H9 (cell line): ENCODE measurements at regions not wholly inside any gene's neighbourhood (a gene's known extent, or its start where the extent isn't known, plus 50 kb on each side); places are given as distances from the start of the nearest gene placed in this dataset.

ENCODE experiments used
- DNase-seq: peaks from one replicate; pipeline ENCODE4 v3.0.0-alpha.2; 2017
- H2AFZ ChIP-seq: one replicate; pipeline ENCODE4 v1.6.1; 2013; ENCODE audit warnings: mild to moderate bottlenecking, low read length, control low read depth, moderate library complexity
- H2AK5ac ChIP-seq: 2 replicates; pipeline ENCODE4 v1.6.1; 2013; ENCODE audit warnings: low read length, control low read depth, mixed read lengths; ENCODE audit not compliant: insufficient read length
- H2BK120ac ChIP-seq: one replicate; pipeline ENCODE4 v1.6.1; 2013; ENCODE audit warnings: low read depth, mild to moderate bottlenecking, low read length, control low read depth, inconsistent platforms; ENCODE audit not compliant: poor library complexity, severe bottlenecking
- H2BK12ac ChIP-seq: 2 replicates; pipeline ENCODE4 v1.6.1; 2013; ENCODE audit warnings: low read length, control low read depth, mixed read lengths, low read depth; ENCODE audit not compliant: insufficient read length
- H2BK15ac ChIP-seq: 2 replicates; pipeline ENCODE4 v1.6.1; 2013; ENCODE audit warnings: low read depth, low read length, control low read depth
- H2BK20ac ChIP-seq: one replicate; pipeline ENCODE4 v1.6.1; 2013; ENCODE audit warnings: low read depth, mild to moderate bottlenecking, low read length, control low read depth, inconsistent platforms; ENCODE audit not compliant: poor library complexity, severe bottlenecking
- H2BK5ac ChIP-seq: 2 replicates; pipeline ENCODE4 v1.6.1; 2013; ENCODE audit warnings: low read length, control low read depth, mixed read lengths; ENCODE audit not compliant: insufficient read length
- H3K14ac ChIP-seq: 2 replicates; pipeline ENCODE4 v1.6.1; 2013; ENCODE audit warnings: low read length, control low read depth; ENCODE audit not compliant: insufficient read depth
- H3K18ac ChIP-seq: 2 replicates; pipeline ENCODE4 v1.6.1; 2013; ENCODE audit warnings: low read depth, mild to moderate bottlenecking, mixed read lengths, low read length, control low read depth; ENCODE audit not compliant: insufficient read length
- H3K23ac ChIP-seq: 2 replicates; pipeline ENCODE4 v1.6.1; 2013; ENCODE audit warnings: low read length, control low read depth, mixed read lengths, low read depth; ENCODE audit not compliant: insufficient read length
- H3K23me2 ChIP-seq: 2 replicates; pipeline ENCODE4 v1.6.1; 2013; ENCODE audit warnings: low read depth, mild to moderate bottlenecking, mixed read lengths, low read length, control low read depth; ENCODE audit not compliant: insufficient read length, poor library complexity, severe bottlenecking
- H3K27ac ChIP-seq: 2 replicates; pipeline ENCODE4 v1.5.1; 2013; ENCODE audit warnings: low read length, control low read depth, mixed read lengths, low read depth; ENCODE audit not compliant: insufficient read length
- H3K27me3 ChIP-seq: 2 replicates; pipeline ENCODE4 v1.6.1; 2013; ENCODE audit warnings: low read length, control low read depth, inconsistent platforms; ENCODE audit not compliant: insufficient read depth
- H3K4ac ChIP-seq: 2 replicates; pipeline ENCODE4 v1.6.1; 2013; ENCODE audit warnings: low read depth, mild to moderate bottlenecking, control low read depth, inconsistent platforms, low read length, moderate library complexity
- H3K4me1 ChIP-seq: 2 replicates; pipeline ENCODE4 v1.6.1; 2013; ENCODE audit warnings: low read length, control low read depth, inconsistent platforms; ENCODE audit not compliant: insufficient read depth
- H3K4me2 ChIP-seq: 2 replicates; pipeline ENCODE4 v1.6.1; 2013; ENCODE audit warnings: low read length, control low read depth, mixed read lengths; ENCODE audit not compliant: insufficient read length, insufficient read depth
- H3K56ac ChIP-seq: 2 replicates; pipeline ENCODE4 v1.6.1; 2013; ENCODE audit warnings: low read depth, mild to moderate bottlenecking, mixed read lengths, low read length, control low read depth; ENCODE audit not compliant: insufficient read length
- H3K79me1 ChIP-seq: 2 replicates; pipeline ENCODE4 v1.6.1; 2013; ENCODE audit warnings: low read depth, mild to moderate bottlenecking, moderate library complexity, low read length, control low read depth, inconsistent platforms; ENCODE audit not compliant: insufficient read depth, poor library complexity, severe bottlenecking
- H3K79me2 ChIP-seq: 2 replicates; pipeline ENCODE4 v1.6.1; 2013; ENCODE audit warnings: low read length, control low read depth, inconsistent platforms; ENCODE audit not compliant: insufficient read depth
- H3K9ac ChIP-seq: 2 replicates; pipeline ENCODE4 v1.6.1; 2013; ENCODE audit warnings: low read length, control low read depth, mixed read lengths; ENCODE audit not compliant: insufficient read length; ENCODE audit errors: extremely low read depth
- H3K9me3 ChIP-seq: one replicate; pipeline ENCODE4 v1.6.1; 2013; ENCODE audit warnings: low read depth, low read length, inconsistent platforms; ENCODE audit not compliant: control insufficient read depth
- H3T11ph ChIP-seq: one replicate; pipeline ENCODE4 v1.6.1; 2013; ENCODE audit warnings: mild to moderate bottlenecking, low read length, control low read depth, inconsistent platforms
- H4K20me1 ChIP-seq: one replicate; pipeline ENCODE4 v1.6.1; 2013; ENCODE audit not compliant: control insufficient read depth, insufficient read length, insufficient read depth
- H4K5ac ChIP-seq: 2 replicates; pipeline ENCODE4 v1.6.1; 2013; ENCODE audit warnings: low read depth, mild to moderate bottlenecking, mixed read lengths, low read length, control low read depth; ENCODE audit not compliant: insufficient read length
- H4K8ac ChIP-seq: replicated peaks from 2 replicates; pipeline ENCODE4 v1.6.1; 2013; ENCODE audit warnings: low read length, control low read depth, mixed read lengths, low read depth; ENCODE audit not compliant: insufficient read length
- H4K91ac ChIP-seq: 2 replicates; pipeline ENCODE4 v1.6.1; 2013; ENCODE audit warnings: low read depth, mild to moderate bottlenecking, moderate library complexity, mixed read lengths, low read length, control low read depth; ENCODE audit not compliant: insufficient read length
- H3K27ac Mint-ChIP-seq, 3 experiments: 2 replicates in 2 of 3; 3 replicates in 1 of 3; pipeline ENCODE4 v1.8.0; 2020 to 2021; ENCODE audit warnings: mixed read lengths in 3 of 3, mild to moderate bottlenecking in 1 of 3, moderate library complexity in 1 of 3
- H3K27me3 Mint-ChIP-seq: 2 replicates; pipeline ENCODE4 v1.8.0; 2021; ENCODE audit warnings: low read depth, mild to moderate bottlenecking, moderate library complexity, mixed read lengths
- H3K36me3 Mint-ChIP-seq, 3 experiments: 2 replicates in 2 of 3; 3 replicates in 1 of 3; pipeline ENCODE4 v1.8.0; 2020 to 2021; ENCODE audit warnings: low read depth in 3 of 3, mixed read lengths in 3 of 3; ENCODE audit not compliant: insufficient read depth in 1 of 3
- H3K4me1 Mint-ChIP-seq, 2 experiments: 2 replicates each; pipeline ENCODE4 v1.8.0; 2020; ENCODE audit warnings: mixed read lengths in 2 of 2
- H3K4me3 Mint-ChIP-seq, 2 experiments: 2 replicates in 1 of 2; 3 replicates in 1 of 2; pipeline ENCODE4 v1.8.0; 2020 to 2021; ENCODE audit warnings: mild to moderate bottlenecking in 2 of 2, mixed read lengths in 2 of 2, moderate library complexity in 1 of 2
- H3K9me3 Mint-ChIP-seq, 2 experiments: 2 replicates in 1 of 2; 3 replicates in 1 of 2; pipeline ENCODE4 v1.8.0; 2020; ENCODE audit warnings: mild to moderate bottlenecking in 2 of 2, mixed read lengths in 2 of 2, moderate library complexity in 1 of 2
- WGBS: extraction: QIAGEN DNeasy Blood & Tissue Kit; methylation state at CpG from one replicate; pipeline ENCODE4 v1.1.7; 2013; ENCODE audit warnings: missing lambda C conversion rate, low lambda C conversion rate, mixed read lengths; ENCODE audit not compliant: insufficient read length; ENCODE audit errors: extremely low coverage; 5-methylcytosine and 5-hydroxymethylcytosine counted together
- TF ChIP-seq, protein P1 (sequence below): fragments of 200-600 bp; sonication (generic); conservative IDR thresholded peaks from 3 replicates; pipeline ENCODE4 v1.8.0; 2021; ENCODE audit warnings: antibody characterized with exemption, mild to moderate bottlenecking

DNA sequence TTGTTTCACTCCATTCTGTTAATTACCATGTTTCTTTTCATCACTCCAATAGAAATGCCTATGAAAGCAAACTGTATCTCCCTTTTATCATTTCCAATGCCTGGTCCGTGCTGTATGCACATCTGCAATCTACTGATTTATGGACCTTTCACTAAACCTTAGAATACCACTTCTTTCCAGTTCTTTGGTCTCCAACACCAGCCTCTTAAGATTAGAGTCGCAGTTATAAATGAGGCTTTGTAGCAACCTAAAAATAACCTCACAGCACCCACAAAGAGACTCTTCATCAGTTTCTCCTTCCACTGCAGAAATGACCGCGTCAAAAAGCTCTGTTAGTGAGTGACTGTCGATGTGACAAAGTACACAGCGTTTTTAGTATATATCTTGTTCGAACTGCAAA lies 282.6 kb downstream of the ADGRA3 start:
- no peak overlapping the region for H3K27ac ChIP-seq
- H3K27me3 Mint-ChIP-seq = no peaks in the 10 kb centered on the region; the same call in 1 of the 2 replicates
- H3K27me3 ChIP-seq = no peaks in the 10 kb centered on the region
- TF ChIP-seq, protein P1, sequence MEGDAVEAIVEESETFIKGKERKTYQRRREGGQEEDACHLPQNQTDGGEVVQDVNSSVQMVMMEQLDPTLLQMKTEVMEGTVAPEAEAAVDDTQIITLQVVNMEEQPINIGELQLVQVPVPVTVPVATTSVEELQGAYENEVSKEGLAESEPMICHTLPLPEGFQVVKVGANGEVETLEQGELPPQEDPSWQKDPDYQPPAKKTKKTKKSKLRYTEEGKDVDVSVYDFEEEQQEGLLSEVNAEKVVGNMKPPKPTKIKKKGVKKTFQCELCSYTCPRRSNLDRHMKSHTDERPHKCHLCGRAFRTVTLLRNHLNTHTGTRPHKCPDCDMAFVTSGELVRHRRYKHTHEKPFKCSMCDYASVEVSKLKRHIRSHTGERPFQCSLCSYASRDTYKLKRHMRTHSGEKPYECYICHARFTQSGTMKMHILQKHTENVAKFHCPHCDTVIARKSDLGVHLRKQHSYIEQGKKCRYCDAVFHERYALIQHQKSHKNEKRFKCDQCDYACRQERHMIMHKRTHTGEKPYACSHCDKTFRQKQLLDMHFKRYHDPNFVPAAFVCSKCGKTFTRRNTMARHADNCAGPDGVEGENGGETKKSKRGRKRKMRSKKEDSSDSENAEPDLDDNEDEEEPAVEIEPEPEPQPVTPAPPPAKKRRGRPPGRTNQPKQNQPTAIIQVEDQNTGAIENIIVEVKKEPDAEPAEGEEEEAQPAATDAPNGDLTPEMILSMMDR = no peak
- H3K36me3 Mint-ChIP-seq = no peaks in the 10 kb centered on the region
- H3T11ph ChIP-seq = no peak overlapping the region
- no peaks in the 10 kb centered on the region for H3K9me3 ChIP-seq
- H3K4me1 ChIP-seq = no peaks in the 10 kb centered on the region
- H4K20me1 ChIP-seq = no peaks in the 10 kb centered on the region
- no peak overlapping the region for H3K27ac Mint-ChIP-seq
- no peak overlapping the region for H2AFZ ChIP-seq
- H2BK120ac ChIP-seq = no peak overlapping the region
- no peak overlapping the region for H3K4me2 ChIP-seq
- H3K14ac ChIP-seq = no peak overlapping the region
- H2BK12ac ChIP-seq = no peak overlapping the region
- H4K8ac ChIP-seq = no peak overlapping the region
- H3K4me3 Mint-ChIP-seq = no peak overlapping the region
- no peak for DNase-seq
- H3K79me1 ChIP-seq = no peaks in the 10 kb centered on the region
- no CpG with 5 or more reads among the region's 7 CpGs for WGBS
- no peak overlapping the region for H3K9ac ChIP-seq
- H3K23ac ChIP-seq = no peak overlapping the region
- H3K79me2 ChIP-seq = no peaks in the 10 kb centered on the region
- no peak overlapping the region for H3K18ac ChIP-seq
- no peaks in the 10 kb centered on the region for H3K23me2 ChIP-seq
- H3K4ac ChIP-seq = no peak overlapping the region
- no peaks in the 10 kb centered on the region for H3K9me3 Mint-ChIP-seq
- H2BK5ac ChIP-seq = no peak overlapping the region
- H2BK20ac ChIP-seq = no peak overlapping the region
- H2AK5ac ChIP-seq = no peak overlapping the region
- H4K5ac ChIP-seq = no peak overlapping the region
- peaks cover 15 to 20% of the 10 kb centered on the region in 2 experiments for H3K4me1 Mint-ChIP-seq
- no peak overlapping the region for H2BK15ac ChIP-seq
- no peak overlapping the region for H4K91ac ChIP-seq
- H3K56ac ChIP-seq = no peak overlapping the region
